Amniotic epithelial cell (primary cell): ENCODE measurements at regions not wholly inside any gene's neighbourhood (a gene's known extent, or its start where the extent isn't known, plus 50 kb on each side); places are given as distances from the start of the nearest gene placed in this dataset.

Source experiments
- DNase-seq: peaks from one replicate; pipeline ENCODE4 v3.0.0-alpha.2; 2010; ENCODE audit warnings: low read depth

DNA sequence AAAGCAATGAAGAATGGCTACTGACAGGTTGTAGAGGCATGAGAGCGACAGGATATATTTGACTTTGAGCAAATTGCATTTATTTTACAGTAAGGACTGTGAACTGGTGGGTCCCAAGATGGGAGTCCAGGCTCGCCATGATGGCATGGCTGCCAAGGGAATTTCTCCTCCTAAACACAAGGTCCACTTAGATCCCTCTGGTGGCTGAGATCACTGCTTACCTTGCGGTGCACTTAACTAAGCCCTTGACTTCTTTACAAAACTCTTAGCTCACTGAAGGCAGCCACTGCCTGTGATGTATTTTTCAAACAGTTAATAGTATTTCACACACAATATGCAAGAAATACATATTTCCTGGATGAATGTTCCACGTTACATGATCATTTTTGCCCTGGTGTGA lies 50.3 kb upstream of the SORBS2 start:
- DNase-seq = no peak

DNA sequence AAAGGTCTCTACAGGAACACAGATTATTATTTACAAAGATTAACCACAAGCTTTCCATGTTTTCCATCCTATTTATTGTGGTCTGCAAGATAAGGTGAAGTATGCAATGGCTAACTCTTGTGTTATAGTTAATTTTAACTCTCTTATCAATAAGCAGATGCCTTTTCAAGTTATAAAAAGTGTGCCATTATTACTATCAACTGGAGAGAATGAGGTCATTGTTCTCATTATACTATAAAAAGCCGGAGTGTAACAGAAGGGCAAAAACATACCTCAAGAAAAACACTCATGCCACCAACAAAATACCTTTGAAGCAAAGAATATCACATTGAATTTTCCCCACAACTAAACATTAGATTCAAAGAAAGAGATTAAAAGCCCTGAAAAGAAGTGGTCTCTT lies 52.0 kb upstream of the SORBS2 start:
- no peak for DNase-seq

DNA sequence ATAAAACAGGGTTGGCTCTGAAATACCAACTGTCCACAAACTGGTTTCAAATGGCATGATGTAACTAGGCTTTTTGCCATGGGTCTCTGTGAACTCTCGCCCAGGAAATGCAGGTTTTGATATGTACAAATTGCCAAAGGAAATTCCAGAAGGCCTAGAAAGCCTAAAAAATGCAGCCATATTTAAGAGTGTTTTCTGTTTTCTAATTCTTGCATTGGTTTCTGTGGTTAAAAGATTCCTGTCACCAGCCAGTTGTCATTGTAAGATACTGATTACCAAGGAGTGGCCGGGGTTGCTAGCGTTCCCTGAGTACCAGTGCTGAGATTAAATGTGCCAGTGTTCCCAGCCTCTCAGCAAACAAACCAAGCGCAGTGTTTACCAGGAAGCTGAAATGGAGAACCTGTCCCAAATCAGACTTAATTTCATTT lies 53.9 kb upstream of the SORBS2 start:
- peak; percentile 61 for DNase-seq

DNA sequence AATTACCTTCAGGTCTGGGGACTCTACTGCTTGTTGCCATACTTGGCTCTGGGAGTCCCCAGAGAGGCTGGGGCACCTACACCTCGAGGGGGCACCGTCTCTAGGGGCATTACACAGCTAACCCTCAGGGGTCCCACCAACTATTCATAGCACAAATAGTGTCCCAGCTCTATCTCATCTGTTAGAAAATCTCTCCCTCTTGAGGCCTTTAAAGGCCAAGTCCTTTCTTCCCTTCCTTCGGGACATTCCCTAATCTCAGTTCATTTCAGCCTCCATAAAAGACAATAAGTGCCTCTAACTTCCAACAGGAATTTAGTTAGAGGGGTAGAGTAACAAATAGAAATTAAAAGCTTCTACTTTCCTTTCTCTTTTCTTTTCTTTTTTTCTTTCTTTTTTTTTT lies 55.8 kb upstream of the SORBS2 start:
- DNase-seq = no peak

DNA sequence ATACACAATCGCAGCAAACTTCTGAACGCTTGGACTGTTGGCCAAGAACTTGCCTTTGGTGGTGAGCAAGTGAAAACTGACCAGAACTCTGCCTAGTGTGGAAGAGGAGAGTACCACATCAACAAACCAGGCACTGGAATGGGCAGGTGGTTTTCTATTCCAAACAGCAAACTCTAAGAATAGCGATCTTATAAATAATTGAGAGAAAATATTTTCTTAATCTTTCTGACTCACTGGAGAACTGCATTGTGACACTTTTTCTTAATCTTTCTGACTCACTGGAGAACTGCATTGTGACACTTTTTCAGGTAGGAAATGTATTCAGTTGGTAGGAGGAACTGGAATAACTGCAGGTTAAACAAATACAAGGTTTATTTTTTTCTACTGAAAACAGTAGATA lies 57.0 kb upstream of the SORBS2 start:
- DNase-seq = no peak

DNA sequence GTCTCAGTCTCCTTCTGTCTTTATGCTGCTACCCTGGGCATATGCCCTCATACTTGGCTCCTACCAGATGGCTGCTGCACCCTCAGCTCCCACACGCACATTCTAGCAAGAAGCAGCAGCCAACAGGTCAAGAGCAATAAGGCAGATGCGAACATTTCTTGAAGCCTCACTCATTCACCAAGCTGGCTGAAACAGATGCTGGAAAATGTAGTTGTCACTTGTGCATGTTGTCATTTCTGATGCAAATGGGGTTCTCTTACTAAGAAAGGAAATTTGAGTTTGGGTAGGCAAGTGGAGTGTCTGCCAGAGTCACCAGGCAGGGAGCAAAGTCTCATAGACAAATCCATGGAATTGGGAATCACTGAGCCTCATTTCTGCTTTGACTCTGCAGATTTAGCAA lies 57.4 kb upstream of the SORBS2 start:
- DNase-seq = no peak

DNA sequence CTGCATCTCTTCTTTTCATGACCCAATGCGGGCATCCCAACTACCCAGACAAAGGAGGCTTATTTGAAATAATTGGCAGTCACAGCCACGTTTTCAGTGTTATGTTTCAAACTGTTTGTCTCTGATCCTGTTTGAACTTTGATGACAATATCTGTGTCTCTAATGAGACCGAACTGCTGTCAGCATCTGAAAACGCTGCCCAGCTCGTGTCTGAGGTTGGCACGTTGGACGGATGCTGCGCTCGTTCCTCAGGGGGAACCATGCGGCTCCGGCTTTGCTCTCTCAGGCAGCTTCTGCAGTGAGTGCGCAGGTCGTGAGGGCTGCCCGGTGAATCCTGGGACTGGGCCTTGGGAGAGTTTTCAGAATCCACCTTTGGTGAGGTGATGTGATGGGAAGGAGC lies 58.4 kb upstream of the SORBS2 start:
- no peak for DNase-seq

DNA sequence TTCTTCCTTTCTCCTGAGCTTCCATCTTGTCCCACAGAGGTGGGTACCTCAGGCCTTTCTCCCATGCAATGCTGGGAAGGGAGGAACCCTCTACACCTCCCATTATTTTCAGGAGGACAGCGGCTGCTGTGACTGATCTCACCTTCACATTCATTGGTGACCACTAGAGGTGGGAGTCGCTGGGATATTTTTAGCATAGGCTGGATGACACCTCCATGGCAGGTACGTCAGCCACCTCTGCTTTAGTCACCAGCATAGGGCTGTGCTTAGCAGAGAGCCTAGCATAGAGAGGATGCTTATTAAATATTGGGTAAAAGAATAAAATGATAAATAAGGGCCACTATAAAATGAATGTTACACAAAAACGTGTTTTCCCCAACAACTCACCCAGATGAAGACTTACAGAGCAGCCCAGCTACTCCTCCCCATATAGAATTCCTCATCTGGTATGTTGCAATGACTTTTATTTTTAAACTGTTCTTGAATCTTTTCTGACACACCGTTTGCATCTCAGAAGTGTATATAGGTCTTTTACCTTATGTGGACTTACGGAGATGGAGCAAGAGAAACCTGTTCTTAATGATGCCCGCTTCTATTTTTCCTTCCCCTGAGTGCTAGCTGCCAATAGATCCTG lies 60.9 kb upstream of the SORBS2 start:
- DNase-seq = peak; percentile 48

DNA sequence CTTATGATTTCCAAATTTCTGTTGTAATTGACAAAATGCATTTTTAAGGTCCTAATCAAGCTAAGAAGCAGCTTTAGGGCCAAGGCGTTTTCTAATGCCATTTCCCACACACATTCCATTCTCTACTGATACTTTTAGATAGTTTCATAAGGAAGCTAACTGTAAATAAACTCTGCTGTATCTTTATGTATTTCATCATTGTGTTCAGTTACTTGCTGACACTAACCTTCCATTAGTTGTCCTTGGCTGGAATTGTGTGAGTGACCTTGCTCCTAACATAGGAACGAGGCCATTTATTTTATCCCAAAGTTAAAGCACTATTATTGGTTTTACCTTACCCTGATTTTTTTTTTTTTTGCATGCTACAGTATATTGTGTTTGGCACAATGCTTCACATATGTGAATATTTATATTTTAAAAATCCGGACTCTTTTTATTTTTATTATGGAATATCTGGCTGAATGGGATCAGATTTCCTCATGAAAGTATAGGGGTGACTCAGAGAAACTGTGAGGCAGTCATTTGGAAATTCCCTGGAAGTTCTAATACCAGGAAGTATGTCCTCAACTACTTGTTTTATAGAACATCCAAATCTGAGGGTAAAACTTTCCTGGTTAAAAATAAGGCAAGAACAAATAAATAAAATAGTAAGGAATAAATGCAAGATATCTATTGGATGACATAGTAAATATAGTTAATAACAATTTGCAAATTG lies 62.7 kb upstream of the SORBS2 start:
- no peak for DNase-seq

DNA sequence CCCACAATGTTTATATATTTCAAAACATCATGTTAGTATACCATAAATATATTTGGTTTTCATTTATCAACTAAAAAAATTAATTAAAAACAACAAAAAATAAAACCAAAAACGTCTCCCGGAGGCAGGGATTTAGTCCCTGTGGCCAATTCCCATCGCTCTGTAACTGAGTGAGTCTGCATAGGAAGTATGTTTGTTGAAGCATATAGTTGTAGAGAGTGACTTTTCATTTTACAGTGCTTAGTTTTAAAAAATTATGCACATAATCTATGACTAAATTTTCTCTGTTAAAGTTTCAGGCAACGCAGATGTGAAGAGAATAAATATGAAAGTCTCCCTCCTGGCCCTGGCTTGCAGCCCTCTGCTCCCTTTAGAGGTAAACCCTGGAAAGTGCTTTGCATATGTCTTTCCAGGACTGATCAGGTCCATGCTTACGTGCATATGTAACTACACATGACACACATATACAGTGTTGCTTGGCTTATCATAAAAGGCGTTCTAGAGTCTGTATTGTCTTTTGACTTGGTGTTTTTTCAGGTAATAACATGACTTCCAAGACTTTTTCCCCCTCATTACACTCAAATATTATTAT lies 63.4 kb upstream of the SORBS2 start:
- no peak for DNase-seq

DNA sequence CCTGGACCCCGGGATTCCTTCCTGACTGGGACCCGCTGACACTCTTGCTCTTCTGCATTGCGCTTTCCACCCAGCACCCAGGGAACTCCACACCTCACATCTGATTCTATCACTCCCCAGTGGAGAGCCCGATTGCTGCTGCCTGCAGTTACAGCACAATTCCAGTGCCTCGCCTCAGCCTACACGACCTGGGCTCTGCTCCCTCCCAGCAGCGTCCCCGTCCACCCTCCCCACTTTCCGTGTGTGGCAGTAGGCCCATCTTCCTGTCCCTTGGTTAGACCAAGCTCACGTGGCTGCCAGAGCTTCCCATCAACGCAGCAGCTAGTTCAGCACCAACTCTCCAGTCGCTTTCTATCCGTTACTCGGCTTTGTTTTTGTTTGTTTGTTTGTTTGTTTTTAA lies 66.6 kb upstream of the SORBS2 start:
- DNase-seq = no peak

DNA sequence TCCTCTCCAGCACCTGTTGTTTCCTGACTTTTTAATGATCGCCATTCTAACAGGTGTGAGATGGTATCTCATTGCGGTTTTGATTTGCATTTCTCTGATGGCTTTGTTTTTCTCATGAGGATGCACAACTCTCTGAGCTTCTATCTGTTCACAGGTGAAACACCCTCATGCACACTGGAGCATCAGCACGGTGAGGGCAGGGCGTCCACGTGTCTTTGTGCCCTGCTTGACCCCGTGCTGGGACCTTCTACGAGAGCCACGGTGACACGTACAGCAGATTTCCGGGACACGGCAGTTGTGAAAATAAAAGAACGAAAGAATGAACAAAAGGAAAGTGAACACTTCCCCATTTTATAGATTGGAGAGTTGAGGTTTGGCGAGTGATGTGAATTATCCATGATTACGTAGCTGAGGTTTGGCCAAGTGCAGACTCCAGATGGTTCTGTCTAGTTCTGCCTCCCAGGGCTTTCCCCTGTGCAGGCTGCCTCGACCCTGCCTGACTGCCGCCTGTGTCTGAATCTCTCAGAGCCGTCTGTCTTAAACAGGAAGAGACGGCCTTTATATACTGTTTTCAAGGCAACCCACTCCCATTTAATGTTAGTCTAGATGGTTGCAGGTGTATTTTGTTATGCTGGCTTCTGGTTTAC lies 67.8 kb upstream of the SORBS2 start:
- no peak for DNase-seq

DNA sequence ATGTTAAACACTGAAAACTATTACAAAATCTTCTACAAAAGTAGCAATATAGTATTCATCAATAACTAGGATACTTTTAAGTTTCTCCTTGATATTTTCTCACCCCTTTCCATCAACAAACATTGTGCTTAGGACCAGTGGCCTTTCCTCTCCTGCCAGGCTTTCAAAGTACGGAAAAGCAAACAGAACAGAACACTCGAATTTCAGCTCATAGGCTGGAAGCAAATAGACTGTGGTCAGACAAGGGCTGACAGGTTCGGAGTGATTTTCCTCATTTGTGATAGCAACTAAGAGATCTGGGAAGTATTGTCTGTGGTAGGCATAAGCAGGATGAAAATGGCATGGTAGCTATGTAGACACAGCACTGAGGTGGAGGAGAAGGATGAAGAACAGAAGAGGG lies 68.6 kb upstream of the SORBS2 start:
- DNase-seq = no peak

DNA sequence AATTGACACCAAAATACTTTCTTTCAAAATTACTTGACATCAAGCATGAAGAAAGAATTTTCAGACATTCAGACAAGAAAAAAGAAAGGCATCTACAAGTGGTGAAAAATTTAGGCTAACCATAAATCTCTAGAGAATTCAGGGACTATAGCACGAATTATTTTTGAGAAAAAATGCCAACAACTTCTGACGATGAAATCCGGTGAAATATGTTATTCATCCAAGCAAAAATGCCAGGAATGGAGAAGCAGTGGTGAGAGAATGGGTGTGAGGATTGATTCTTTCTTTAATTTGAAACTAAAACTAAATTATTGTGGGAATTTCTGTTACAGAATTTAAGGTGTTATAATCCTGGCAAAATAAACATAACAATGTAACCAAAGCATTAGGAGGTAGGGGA lies 69.4 kb upstream of the SORBS2 start:
- DNase-seq = no peak

DNA sequence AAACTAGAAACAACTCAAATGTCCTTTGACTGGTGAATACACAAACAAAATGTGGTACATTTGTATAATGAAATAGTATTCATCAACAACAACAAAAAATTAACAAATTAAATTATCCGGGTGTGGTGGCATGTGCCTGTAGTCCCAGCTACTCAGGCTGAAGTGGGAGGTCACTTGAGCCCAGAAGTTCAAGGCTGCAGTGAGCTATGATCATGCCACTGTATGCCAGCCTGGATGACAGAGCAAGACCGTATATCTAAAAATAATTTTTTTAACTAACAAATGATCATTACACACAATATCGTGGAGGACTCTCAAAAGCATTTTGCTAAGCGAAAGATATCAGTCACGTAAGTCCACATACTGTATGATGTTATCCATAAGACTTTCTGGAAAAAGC lies 71.6 kb upstream of the SORBS2 start:
- no peak for DNase-seq

DNA sequence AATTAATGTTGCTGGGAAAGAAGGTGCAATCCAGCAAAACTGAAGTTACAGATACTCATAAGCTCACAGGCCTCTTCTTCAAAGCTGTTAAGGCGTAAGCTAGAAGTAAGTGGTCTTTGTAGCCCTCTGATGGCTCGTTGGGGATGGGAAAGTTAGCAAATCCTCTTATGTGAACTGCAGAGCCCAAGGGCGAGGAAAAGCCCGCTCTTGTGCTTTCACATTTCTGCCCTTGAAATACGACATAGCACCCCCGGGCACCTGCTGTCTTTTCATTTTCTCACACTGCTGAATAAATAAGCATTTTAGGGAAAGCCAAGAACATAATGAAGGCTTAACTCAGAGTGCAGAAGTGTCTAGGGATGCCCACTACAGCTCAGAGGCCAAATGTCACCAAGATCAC lies 73.1 kb upstream of the SORBS2 start:
- DNase-seq = no peak

DNA sequence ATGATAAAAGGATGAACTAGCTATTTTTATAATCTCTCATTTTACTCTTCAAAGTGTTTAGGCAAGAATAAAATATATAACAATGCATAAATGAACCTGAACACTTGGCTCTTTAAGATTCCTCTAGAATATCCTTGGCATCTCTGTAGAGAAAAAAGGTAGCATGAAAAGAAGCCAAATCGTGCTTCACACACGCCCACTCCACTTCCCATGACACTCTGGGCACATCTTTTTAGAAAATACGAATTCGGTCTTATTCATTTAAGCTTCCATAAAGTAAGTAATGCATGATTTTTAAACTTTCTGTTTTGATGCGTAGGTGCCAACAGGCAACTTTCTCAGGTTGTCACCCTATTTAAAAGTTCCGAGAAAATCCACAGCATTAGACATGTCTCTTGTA lies 73.6 kb upstream of the SORBS2 start:
- DNase-seq = no peak

DNA sequence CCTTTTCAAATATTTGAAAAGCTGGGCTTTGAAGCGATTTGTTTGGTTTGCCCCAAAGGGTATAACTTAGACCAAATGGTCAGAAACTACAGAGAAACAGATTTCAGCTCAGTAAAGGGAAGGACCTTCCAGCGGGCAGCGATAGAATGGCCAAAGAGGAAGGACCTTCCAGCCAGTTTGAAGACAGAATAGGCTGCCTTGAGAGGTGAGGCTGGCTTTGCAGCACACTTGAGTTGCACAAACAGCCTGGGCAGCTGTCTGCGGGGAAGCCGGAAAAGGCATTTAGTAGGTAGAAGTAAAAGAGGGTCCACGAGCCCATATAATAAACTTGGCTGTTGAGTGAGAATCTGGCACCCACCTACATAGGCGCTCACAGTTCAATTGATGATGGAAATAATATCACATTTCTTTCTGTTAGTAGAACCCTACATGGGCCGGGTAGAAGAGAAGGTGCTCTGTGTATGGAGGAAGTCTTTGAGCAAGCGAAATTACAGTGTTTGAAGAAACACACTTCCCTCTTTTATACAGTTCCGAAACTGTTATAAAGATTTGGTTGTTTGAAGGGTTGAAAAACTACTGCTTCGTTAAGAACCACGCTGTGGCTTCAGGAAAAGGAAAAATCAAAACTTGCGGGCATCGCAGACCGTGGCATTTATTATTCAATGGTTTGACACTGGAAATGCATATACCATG lies 75.0 kb upstream of the SORBS2 start:
- no peak for DNase-seq

DNA sequence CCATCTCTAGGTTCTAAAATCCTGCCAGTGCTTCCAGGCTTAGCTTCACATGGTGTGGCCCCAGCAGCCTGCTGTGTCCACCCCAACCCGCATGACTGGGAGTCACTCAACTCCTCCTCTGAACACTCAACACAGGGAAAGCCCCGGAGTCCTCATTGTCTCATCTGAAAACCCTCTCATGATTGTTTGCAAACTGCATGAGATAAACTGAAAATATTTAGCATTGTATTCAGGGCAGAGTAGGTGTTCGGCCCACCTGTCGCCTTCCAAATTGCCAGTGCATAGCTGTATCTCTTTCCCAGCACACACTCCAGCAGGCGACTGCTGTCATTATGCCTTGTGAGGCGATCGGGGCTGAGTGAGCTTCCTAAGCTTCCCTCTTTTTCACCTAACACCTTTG lies 76.7 kb upstream of the SORBS2 start:
- DNase-seq = no peak

DNA sequence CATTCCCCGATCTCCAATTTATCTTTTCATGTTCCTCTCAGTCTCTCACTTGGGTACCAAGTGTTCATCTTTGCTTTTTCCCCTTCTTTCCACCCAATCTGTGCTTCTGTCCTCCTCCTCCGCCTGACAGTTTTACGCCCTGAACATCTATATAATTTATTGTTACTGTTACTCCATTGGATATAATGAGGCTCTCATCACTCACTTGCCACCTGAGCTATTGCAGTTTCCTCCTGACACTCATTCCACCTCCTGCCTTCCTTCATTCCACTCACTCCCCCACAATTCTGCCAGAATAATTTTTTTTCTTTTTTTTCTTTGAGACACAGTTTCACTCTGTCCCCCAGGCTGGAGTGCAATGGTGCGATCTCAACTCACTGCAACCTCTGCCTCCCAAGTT lies 77.6 kb upstream of the SORBS2 start:
- no peak for DNase-seq

DNA sequence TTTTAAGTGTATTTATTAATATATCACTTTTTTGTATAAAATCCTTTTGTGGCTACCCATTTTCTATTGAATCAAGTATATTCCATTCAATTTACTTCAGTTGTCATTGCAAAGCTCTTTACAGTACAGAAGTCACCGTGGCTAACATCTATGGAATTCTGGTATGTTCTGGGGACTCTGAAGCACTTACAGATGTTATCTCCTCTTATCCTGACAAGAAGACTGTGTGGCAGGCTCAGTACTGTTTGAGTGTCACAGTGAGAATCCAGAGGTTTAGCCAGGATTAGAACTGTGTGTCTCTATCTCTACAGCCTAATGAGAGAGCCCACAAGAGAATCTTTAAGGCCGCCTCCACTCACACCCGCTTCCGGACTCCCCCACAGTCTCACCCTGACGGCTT lies 78.2 kb upstream of the SORBS2 start:
- DNase-seq = no peak

DNA sequence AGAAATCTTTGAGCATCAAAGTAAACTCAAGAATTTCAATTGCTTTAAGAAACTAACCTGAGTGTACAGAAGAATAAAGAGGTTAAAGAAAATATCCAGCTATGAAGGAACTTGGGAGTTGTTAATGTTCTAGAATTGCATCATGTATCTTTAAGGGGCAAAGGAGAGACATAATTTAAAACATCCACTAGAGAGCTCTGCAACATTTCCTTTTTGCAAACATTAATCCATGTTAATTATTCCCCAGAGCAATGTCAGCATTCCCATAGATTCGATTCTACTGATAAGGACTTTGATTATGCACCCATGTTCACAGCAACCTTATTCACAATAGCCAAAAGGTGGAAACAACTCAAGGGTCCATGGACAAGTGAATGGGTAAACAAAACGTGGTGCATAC lies 80.2 kb upstream of the SORBS2 start:
- DNase-seq = no peak

DNA sequence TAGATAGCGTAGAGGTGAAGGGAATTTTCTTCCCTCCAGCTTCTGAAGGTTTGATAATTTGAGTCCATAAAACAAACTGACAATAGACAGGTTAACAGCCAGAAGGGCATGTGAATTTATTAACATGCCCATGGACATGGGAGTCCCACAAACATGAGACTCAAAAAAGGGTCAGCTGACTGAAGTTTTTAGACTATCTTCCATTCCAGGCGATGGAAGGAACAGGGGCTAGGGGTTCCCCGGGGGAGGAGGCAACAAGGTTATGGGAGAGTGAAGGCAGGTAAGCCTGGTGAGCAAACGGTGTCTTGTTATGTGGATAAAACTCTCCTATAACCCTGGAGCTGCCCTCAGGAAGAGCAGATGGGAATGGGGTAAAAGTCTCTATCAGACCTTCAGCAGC lies 81.5 kb upstream of the SORBS2 start:
- no peak for DNase-seq
